HL-60/S4 treated with retinoic acid at 250 ng/mL for 4 days and 3 days (cell line): ENCODE measurements at regions not wholly inside any gene's neighbourhood (a gene's known extent, or its start where the extent isn't known, plus 50 kb on each side); places are given as distances from the start of the nearest gene placed in this dataset.
"Not testable (repeated sequence)": the region's sequence is repeated elsewhere in the genome, so short reads cannot be mapped to it uniquely, and the experiment has no call there.

Source experiments
- in situ Hi-C: fragments of 300-500 bp; cut with MboI; formaldehyde crosslinking; loops from 2 replicates; pipeline ENCODE4 v1.7.0; 2022; ENCODE audit warnings: low sequenced_read_pairs

GRCh38 chr2:224121406-224122067, 82.5 kb upstream of the SERPINE2 start:
- in situ Hi-C loops = no loop called here

DNA sequence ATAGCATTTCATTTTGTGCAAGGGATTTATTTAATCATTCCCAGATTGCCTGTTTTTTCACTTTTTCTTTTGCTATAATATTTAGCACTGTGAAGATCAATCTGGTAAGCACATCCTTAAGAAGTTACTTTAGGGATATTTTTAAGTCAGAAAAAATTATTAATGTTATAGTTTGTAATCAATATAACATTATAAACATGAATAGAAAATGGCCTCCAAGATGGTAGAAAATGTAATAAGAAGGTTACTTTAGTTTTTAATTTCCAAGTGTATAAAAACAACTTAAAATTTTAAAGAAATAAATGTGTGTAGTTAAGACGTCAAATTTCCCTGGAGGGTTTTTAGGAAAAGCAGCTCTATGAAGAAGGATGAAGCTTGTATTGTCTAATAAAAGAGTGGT, 81.9 kb upstream of the SERPINE2 start:
- in situ Hi-C loops = no loop called here

- in situ Hi-C loops = not testable (repeated sequence)
These were observed 80.8 kb upstream of the SERPINE2 start for GRCh38 chr2:224119846-224120245.

GRCh38 chr2:224114428-224114827, 75.3 kb upstream of the SERPINE2 start:
- in situ Hi-C loops = no loop called here

DNA sequence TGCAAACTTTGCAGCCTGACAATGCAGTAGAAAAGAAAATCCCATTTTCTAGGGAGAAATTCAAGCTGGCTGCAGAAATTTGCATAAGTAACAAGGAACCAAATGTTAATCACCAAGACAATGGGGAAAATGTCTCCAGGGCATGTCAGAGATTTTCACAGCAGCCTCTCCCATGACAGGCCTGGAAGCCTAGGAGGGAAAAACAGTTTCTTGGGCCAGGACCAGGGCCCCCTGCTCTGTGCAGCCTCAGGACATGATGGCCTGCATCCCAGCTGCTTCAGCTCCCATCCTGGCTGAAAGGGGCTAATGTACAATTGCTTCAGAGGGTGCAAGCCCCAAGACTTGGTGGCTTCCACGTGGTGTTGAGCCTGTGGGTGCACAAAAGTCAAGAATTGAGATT, 74.8 kb upstream of the SERPINE2 start:
- in situ Hi-C loops = not testable (repeated sequence)

- in situ Hi-C loops = no loop called here
These were observed 72.5 kb upstream of the SERPINE2 start for GRCh38 chr2:224111576-224111975.

GRCh38 chr2:224110811-224111210, 71.7 kb upstream of the SERPINE2 start:
- in situ Hi-C loops = no loop called here

GRCh38 chr2:224109751-224110150, 70.7 kb upstream of the SERPINE2 start:
- in situ Hi-C loops = no loop called here

- in situ Hi-C loops = no loop called here
These were observed 67.7 kb upstream of the SERPINE2 start for GRCh38 chr2:224106794-224107193.

- in situ Hi-C loops = no loop called here
These were observed 65.7 kb upstream of the SERPINE2 start for GRCh38 chr2:224104668-224105386.

DNA sequence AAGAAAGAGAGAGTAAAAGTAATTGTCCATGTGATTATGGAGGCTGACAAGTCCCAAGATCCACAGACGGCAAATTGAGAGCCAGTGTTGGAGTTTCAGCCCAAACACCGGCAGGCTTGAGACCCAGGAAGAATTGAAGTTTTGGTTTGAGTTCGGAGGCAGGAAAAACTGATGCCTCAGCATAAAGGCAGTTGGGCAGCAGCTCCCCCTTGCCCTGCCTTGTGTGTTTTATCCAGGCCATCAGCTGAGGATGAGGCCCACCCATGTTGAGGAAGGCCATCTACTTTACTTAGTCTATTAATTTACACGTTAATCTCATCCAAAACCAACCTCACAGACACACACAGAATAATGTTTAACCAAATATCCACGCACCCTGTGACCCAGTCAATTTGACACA, 64.6 kb upstream of the SERPINE2 start:
- in situ Hi-C loops = no loop called here

DNA sequence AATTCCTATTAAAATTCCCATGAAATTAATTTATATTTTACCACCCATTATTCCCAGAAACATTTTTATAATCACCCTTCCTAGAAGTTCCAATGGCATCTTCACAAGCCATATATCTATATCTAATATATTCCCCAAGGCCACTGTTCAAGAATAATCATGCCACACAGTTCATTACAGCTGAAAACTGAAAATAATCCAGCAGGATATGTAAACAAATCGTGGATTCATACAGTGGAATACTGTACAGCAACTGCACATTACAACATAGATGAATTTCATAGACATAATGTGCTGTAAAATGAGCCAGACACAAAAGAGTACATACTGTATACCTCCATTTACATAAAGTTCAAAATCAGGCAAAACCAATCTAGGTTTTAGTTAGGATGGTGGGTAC, 63.9 kb upstream of the SERPINE2 start:
- in situ Hi-C loops = no loop called here

DNA sequence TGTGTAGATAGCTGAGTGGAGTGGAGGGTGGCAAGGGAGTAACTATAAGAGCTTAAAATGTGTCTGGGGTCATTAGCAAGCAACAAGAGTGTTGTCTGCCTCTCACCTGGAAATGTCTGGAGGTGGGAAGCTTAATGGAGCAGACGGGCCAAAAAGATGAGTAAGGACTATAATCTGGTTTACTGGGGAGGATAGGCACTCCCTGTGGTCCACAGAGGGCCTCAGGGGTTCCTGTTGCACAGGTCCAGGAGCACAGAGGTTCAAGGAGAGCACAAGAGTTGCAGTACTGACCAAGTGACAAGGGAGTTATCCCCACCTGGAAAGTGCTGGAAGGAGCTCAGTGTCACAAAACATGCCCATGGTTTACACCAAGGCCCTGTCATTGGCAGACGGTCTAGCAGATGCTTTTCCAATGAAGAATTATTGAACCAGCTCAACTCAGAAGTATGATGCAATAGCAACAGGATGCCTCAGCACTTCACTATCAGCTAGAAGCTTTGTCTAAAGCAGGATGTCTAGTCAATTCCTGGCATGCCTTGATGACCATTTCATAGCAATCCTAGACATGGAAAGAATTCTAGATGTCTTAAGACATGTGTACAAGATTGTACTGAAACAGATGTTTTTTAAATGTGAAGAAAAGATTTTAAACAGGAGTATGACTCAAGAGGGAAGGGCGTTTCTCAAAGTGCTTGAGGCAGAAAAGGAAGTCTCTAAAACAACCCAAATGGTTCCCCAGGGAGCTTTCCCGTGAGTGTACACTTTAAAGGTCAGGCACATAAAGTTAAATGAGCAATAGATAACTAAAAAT, 62.9 kb upstream of the SERPINE2 start:
- in situ Hi-C loops = no loop called here

- in situ Hi-C loops = no loop called here
These were observed 61.0 kb upstream of the SERPINE2 start for GRCh38 chr2:224099861-224100643.

GRCh38 chr2:224098481-224099230, 59.6 kb upstream of the SERPINE2 start:
- in situ Hi-C loops = no loop called here

DNA sequence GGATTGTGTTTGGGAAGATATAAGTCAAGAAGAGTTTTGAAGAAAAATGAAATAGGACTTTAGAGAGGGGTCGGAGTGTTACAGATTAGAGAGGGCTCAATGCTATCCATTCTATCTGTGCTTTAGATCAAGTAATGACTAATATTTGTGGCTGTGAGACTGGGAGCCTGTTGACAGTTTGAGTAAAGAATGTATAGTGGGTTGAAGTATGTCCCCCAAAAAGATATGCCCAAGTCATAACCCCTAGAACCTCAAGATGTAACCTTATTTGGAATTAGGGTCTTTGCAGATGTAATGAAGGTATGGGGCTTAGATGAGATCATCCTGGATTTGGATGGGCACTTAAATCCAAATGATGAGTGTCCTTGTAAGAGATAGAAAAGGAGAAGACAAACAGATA, 55.3 kb upstream of the SERPINE2 start:
- in situ Hi-C loops = no loop called here

GRCh38 chr2:224091671-224092070, 52.6 kb upstream of the SERPINE2 start:
- in situ Hi-C loops = not testable (repeated sequence)

GRCh38 chr2:224089606-224090005, 50.5 kb upstream of the SERPINE2 start:
- in situ Hi-C loops = not testable (repeated sequence)
